IPS-18a (cell line): ENCODE measurements at regions not wholly inside any gene's neighbourhood (a gene's known extent, or its start where the extent isn't known, plus 50 kb on each side); places are given as distances from the start of the nearest gene placed in this dataset.

ENCODE experiments used
- H3K27ac ChIP-seq: one replicate; pipeline ENCODE4 v1.5.1; 2013; ENCODE audit warnings: low read length
- H3K27me3 ChIP-seq: one replicate; pipeline ENCODE4 v1.6.1; 2013; ENCODE audit warnings: mild to moderate bottlenecking, low read length; ENCODE audit not compliant: control insufficient read depth, insufficient read depth
- H3K36me3 ChIP-seq: one replicate; pipeline ENCODE4 v1.6.1; 2013; ENCODE audit warnings: low read depth, low read length; ENCODE audit not compliant: control insufficient read depth
- H3K4me1 ChIP-seq: one replicate; pipeline ENCODE4 v1.6.1; 2013; ENCODE audit warnings: low read depth, low read length; ENCODE audit not compliant: control insufficient read depth
- H3K4me3 ChIP-seq: one replicate; pipeline ENCODE4 v1.5.1; 2013; ENCODE audit warnings: low read length
- H3K9ac ChIP-seq: one replicate; pipeline ENCODE4 v1.6.1; 2013; ENCODE audit warnings: mild to moderate bottlenecking, low read length, moderate library complexity
- H3K9me3 ChIP-seq: one replicate; pipeline ENCODE4 v1.6.1; 2013; ENCODE audit warnings: low read depth, low read length; ENCODE audit not compliant: control insufficient read depth

GRCh38 chr10:78305311-78305710 lies 271.6 kb downstream of the RPS24 start:
- no peak overlapping the region for H3K9ac ChIP-seq
- no peak overlapping the region for H3K4me3 ChIP-seq
- H3K36me3 ChIP-seq, result no peaks in the 10 kb centered on the region
- H3K27me3 ChIP-seq, result no peaks in the 10 kb centered on the region
- H3K9me3 ChIP-seq, result no peaks in the 10 kb centered on the region
- no peak overlapping the region for H3K27ac ChIP-seq
- peaks cover 15% of the 10 kb centered on the region for H3K4me1 ChIP-seq

- Histone ChIP-seq H3K4me3 (no peak overlapping the region), H3K9me3 (no peaks in the 10 kb centered on the region), H3K27ac (no peak overlapping the region), H3K27me3 (no peaks in the 10 kb centered on the region), H3K9ac (no peak overlapping the region), H3K4me1 (peaks cover 15% of the 10 kb centered on the region), H3K36me3 (no peaks in the 10 kb centered on the region)
Measured at GRCh38 chr10:78306358-78306757, 272.7 kb downstream of the RPS24 start.

GRCh38 chr10:78307576-78307975 lies 273.9 kb downstream of the RPS24 start:
- no peaks in the 10 kb centered on the region for H3K36me3 ChIP-seq
- H3K9me3 ChIP-seq, result no peaks in the 10 kb centered on the region
- peaks cover 10% of the 10 kb centered on the region for H3K4me1 ChIP-seq
- no peak overlapping the region for H3K9ac ChIP-seq
- no peak overlapping the region for H3K4me3 ChIP-seq
- no peak overlapping the region for H3K27ac ChIP-seq
- no peaks in the 10 kb centered on the region for H3K27me3 ChIP-seq

DNA sequence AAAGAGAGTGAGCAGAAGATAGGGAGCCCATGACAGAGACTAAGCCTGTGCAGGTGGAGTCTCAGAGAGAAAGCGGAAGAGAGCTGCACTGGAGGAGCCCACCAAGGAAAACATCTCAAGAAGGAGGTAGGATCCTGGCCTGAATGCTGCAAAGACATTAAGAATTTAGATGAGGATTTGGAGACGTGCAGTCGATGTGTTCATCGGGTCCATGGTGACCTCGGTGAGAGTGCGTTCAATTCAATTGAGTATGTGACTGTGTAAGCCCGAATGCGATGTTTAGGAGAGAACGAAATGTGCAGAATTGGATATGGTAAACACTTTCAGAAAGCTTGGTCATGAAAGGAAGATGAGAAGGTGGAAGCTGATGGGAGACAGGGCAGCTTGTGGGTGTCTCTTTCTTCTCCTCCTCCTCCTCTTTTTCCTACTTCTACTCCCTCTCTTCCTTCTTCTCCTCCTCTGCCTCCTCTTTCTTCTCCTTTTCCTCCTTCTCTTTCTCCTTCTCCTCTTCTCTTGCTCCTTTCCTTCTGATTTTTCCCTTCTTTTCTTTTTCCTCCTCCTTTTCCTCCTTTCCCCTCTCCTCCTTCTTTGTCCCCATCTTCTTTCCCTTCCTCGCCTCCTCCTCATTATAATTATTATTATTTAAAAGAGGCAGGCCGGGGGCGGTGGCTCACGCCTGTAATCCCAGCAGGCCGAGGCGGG lies 276.0 kb downstream of the RPS24 start:
- no peak overlapping the region for H3K9ac ChIP-seq
- H3K4me1 ChIP-seq, result peaks cover 2% of the 10 kb centered on the region
- H3K27ac ChIP-seq, result no peak overlapping the region
- no peaks in the 10 kb centered on the region for H3K36me3 ChIP-seq
- no peaks in the 10 kb centered on the region for H3K27me3 ChIP-seq
- H3K4me3 ChIP-seq, result no peak overlapping the region
- no peaks in the 10 kb centered on the region for H3K9me3 ChIP-seq

DNA sequence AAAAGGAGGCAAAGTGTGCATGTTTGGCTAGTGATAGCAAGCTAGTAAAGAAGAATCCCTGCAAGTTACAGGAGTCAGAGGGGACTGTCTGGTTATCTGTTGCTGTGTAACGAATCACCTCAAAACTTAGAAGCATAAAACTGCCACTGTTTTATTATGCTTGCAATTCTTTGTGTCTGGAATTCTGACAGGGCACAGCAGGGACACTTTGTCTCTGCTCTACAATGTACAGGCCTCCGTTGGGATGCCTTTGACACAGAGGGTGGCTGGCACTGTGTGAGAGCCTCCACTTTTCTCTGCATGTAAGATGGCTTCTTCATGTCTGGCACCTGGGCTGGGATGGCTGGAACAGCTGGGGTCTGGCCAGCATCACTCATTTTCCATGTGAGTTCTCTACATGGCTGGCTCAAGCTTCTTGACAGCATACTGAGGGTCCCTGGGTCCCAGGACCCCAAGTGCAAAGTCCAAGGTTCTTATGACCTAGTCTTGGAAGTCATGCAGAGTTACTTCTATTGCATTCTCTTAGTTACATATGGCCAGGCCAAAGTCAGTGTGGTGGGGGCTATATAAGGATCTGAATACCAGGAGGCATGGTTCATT lies 276.9 kb downstream of the RPS24 start:
- no peaks in the 10 kb centered on the region for H3K9me3 ChIP-seq
- no peak overlapping the region for H3K27ac ChIP-seq
- H3K27me3 ChIP-seq, result no peaks in the 10 kb centered on the region
- H3K9ac ChIP-seq, result no peak overlapping the region
- peaks cover 2% of the 10 kb centered on the region for H3K4me1 ChIP-seq
- no peaks in the 10 kb centered on the region for H3K36me3 ChIP-seq
- no peak overlapping the region for H3K4me3 ChIP-seq

GRCh38 chr10:78312197-78313047 lies 278.8 kb downstream of the RPS24 start:
- Histone ChIP-seq H3K27me3 (no peaks in the 10 kb centered on the region), H3K36me3 (no peaks in the 10 kb centered on the region), H3K27ac (no peak overlapping the region), H3K9me3 (no peaks in the 10 kb centered on the region), H3K9ac (no peak overlapping the region), H3K4me3 (no peak overlapping the region), H3K4me1 (no peaks in the 10 kb centered on the region)

- Histone ChIP-seq H3K27ac (no peak overlapping the region), H3K4me1 (no peaks in the 10 kb centered on the region), H3K36me3 (no peaks in the 10 kb centered on the region), H3K4me3 (no peak overlapping the region), H3K27me3 (no peaks in the 10 kb centered on the region), H3K9me3 (no peaks in the 10 kb centered on the region), H3K9ac (no peak overlapping the region)
Measured at GRCh38 chr10:78313048-78313381, 279.4 kb downstream of the RPS24 start.

GRCh38 chr10:78313636-78314035 lies 280.0 kb downstream of the RPS24 start:
- Histone ChIP-seq H3K9me3 (no peaks in the 10 kb centered on the region), H3K36me3 (no peaks in the 10 kb centered on the region), H3K4me3 (no peak overlapping the region), H3K4me1 (no peaks in the 10 kb centered on the region), H3K27ac (no peak overlapping the region), H3K27me3 (no peaks in the 10 kb centered on the region), H3K9ac (no peak overlapping the region)

DNA sequence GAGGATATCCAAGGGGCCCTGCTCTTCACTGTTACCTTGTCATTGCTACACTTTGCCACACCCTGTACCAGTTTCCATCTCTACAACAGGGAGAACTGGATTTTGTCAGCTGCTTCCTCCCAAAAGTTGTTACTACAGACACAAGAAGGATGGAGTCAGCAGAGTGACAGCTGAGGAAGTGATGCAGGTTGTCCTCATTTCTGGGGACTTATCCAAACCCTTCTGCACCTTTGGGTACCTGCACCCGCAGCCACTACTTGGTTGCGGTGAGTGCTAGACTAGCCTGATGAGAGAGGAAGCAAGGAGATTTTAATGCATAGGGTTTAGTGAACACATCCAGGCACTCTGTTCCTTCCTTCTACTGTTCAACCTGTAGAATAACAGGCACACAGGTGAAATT lies 281.0 kb downstream of the RPS24 start:
- Histone ChIP-seq H3K9ac (no peak overlapping the region), H3K27me3 (no peaks in the 10 kb centered on the region), H3K27ac (no peak overlapping the region), H3K36me3 (no peaks in the 10 kb centered on the region), H3K4me1 (no peaks in the 10 kb centered on the region), H3K9me3 (no peaks in the 10 kb centered on the region), H3K4me3 (no peak overlapping the region)

DNA sequence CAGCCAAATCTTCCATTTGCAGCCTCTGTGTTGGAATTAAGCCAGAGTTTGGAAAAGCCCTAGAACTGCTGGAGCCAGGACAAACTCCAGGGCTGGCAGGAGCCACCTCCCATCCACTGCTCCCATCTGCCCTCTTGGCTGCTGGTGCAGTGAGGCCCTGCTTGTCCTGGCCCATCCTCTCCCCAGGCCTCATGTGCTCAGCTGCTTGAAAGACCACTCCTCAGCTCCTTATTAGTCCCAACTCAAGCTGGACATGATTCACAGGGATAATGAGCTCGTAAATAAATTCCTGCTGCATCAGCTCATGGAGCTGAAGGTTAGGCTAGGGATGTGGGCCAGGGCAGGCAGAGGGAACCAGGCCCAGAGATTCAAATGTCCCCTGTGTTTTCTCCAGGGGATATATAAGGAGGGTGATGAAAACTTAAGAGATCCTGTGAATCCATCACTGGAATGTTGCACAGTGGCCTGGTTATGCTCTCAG lies 282.8 kb downstream of the RPS24 start:
- no peaks in the 10 kb centered on the region for H3K36me3 ChIP-seq

GRCh38 chr10:78318305-78318704 lies 284.6 kb downstream of the RPS24 start:
- Histone ChIP-seq H3K27me3 (no peaks in the 10 kb centered on the region), H3K9ac (no peak overlapping the region), H3K4me1 (no peaks in the 10 kb centered on the region), H3K4me3 (no peak overlapping the region), H3K36me3 (no peaks in the 10 kb centered on the region), H3K9me3 (no peaks in the 10 kb centered on the region), H3K27ac (no peak overlapping the region)

More for the DNA sequence above, 282.8 kb downstream of the RPS24 start:
- H3K27ac ChIP-seq, result no peak overlapping the region
- no peak overlapping the region for H3K9ac ChIP-seq
- H3K4me1 ChIP-seq, result no peaks in the 10 kb centered on the region
- no peak overlapping the region for H3K4me3 ChIP-seq
- no peaks in the 10 kb centered on the region for H3K9me3 ChIP-seq
- no peaks in the 10 kb centered on the region for H3K27me3 ChIP-seq
